ENCODE measurements at regions not wholly inside any gene's neighbourhood (a gene's known extent, or its start where the extent isn't known, plus 50 kb on each side); places are given as distances from the start of the nearest gene placed in this dataset.

DNA sequence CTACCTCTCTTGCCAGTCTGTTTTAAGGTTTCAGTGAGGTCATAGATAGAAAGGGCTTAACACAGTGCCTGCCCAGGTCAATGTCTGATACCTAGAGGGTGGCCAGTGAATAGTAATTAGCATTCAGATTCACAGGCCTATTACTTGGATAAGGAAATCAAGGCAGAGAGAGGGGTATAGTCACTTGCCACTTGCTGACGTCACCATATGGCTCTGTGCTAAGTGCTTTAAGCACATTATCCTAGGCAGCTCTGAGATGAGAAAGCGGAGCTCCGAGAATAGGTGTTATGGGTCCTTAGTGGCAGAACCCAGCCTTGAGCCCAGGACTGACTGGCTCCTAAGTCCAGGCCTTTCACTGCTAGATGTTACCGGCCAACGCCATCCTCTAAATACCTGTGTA is 51.5 kb upstream of the DAB1 start:
- no peak for DNase-seq (ENCODE audit: low read depth, low spot score)
- intact Hi-C loops (cut with micrococcal nuclease): no loop called here
- no peaks in the 10 kb centered on the region for H3K4me1 ChIP-seq (ENCODE audit: control insufficient read depth in 1 of 2, insufficient read depth in 2 of 2, low read length in 2 of 2)
- no peak overlapping the region for H3K27ac ChIP-seq (ENCODE audit: low read depth, low read length)
- no peak overlapping the region for H3K9ac ChIP-seq (ENCODE audit: low read length)
- ATAC-seq: no peak
- no peaks in the 10 kb centered on the region for H3K27me3 ChIP-seq (ENCODE audit: insufficient read depth, low read length)
- H3K36me3 ChIP-seq (ENCODE audit: control insufficient read depth in 1 of 2, insufficient read depth in 2 of 2, low read length in 2 of 2): no peaks in the 10 kb centered on the region
- no peaks in the 10 kb centered on the region for H3K9me2 ChIP-seq (ENCODE audit: insufficient read depth)
- H3K79me2 ChIP-seq (ENCODE audit: insufficient read depth, low read length): no peaks in the 10 kb centered on the region
- no peak overlapping the region for H3K4me3 ChIP-seq (replicated peaks in 1 of 2; ENCODE audit: low read depth in 1 of 2, low read length in 2 of 2)
- TF ChIP-seq ZFX (IDR thresholded peaks at IDR 0.05) (no peak), EZH2 (IDR thresholded peaks at IDR 0.05) (no peak), TCF7L2 (IDR thresholded peaks at IDR 0.05; ENCODE audit: borderline replicate concordance, extremely low read depth, insufficient read depth, insufficient read length) (no peak), CEBPB (IDR thresholded peaks at IDR 0.05; ENCODE audit: low read depth) (no peak), POLR2AphosphoS5 (IDR thresholded peaks at IDR 0.05; ENCODE audit: low read depth, low read length) (no peak), CBX3 (IDR thresholded peaks at IDR 0.05; ENCODE audit: low read depth) (no peak), JUND (IDR thresholded peaks at IDR 0.05) (no peak), ZBTB33 (IDR thresholded peaks at IDR 0.05; ENCODE audit: extremely low read depth, insufficient replicate concordance, low read length) (no peak), SRF (IDR thresholded peaks at IDR 0.05; ENCODE audit: low read depth) (no peak), POLR2A (IDR thresholded peaks at IDR 0.05; ENCODE audit: borderline replicate concordance, extremely low read depth, insufficient read depth, insufficient read length) (no peak), SIN3A (IDR thresholded peaks at IDR 0.05; ENCODE audit: low read depth) (no peak), FOSL1 (IDR thresholded peaks at IDR 0.05; ENCODE audit: low read depth) (no peak), MAX (IDR thresholded peaks at IDR 0.05) (no peak), SP1 (IDR thresholded peaks at IDR 0.05; ENCODE audit: low read depth) (no peak), ZNF274 (IDR thresholded peaks at IDR 0.05; ENCODE audit: low read depth, low read length) (no peak), EGR1 (IDR thresholded peaks at IDR 0.05; ENCODE audit: low read depth) (no peak), RAD21 (IDR thresholded peaks at IDR 0.05; ENCODE audit: low read depth) (no peak)
- TF ChIP-seq, protein P1, sequence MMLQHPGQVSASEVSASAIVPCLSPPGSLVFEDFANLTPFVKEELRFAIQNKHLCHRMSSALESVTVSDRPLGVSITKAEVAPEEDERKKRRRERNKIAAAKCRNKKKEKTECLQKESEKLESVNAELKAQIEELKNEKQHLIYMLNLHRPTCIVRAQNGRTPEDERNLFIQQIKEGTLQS (IDR thresholded peaks at IDR 0.05): no peak
- TF ChIP-seq, protein P2, sequence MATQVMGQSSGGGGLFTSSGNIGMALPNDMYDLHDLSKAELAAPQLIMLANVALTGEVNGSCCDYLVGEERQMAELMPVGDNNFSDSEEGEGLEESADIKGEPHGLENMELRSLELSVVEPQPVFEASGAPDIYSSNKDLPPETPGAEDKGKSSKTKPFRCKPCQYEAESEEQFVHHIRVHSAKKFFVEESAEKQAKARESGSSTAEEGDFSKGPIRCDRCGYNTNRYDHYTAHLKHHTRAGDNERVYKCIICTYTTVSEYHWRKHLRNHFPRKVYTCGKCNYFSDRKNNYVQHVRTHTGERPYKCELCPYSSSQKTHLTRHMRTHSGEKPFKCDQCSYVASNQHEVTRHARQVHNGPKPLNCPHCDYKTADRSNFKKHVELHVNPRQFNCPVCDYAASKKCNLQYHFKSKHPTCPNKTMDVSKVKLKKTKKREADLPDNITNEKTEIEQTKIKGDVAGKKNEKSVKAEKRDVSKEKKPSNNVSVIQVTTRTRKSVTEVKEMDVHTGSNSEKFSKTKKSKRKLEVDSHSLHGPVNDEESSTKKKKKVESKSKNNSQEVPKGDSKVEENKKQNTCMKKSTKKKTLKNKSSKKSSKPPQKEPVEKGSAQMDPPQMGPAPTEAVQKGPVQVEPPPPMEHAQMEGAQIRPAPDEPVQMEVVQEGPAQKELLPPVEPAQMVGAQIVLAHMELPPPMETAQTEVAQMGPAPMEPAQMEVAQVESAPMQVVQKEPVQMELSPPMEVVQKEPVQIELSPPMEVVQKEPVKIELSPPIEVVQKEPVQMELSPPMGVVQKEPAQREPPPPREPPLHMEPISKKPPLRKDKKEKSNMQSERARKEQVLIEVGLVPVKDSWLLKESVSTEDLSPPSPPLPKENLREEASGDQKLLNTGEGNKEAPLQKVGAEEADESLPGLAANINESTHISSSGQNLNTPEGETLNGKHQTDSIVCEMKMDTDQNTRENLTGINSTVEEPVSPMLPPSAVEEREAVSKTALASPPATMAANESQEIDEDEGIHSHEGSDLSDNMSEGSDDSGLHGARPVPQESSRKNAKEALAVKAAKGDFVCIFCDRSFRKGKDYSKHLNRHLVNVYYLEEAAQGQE (IDR thresholded peaks at IDR 0.05; ENCODE audit: low read depth): no peak
- TF ChIP-seq, protein P3, sequence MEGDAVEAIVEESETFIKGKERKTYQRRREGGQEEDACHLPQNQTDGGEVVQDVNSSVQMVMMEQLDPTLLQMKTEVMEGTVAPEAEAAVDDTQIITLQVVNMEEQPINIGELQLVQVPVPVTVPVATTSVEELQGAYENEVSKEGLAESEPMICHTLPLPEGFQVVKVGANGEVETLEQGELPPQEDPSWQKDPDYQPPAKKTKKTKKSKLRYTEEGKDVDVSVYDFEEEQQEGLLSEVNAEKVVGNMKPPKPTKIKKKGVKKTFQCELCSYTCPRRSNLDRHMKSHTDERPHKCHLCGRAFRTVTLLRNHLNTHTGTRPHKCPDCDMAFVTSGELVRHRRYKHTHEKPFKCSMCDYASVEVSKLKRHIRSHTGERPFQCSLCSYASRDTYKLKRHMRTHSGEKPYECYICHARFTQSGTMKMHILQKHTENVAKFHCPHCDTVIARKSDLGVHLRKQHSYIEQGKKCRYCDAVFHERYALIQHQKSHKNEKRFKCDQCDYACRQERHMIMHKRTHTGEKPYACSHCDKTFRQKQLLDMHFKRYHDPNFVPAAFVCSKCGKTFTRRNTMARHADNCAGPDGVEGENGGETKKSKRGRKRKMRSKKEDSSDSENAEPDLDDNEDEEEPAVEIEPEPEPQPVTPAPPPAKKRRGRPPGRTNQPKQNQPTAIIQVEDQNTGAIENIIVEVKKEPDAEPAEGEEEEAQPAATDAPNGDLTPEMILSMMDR (IDR thresholded peaks at IDR 0.05 in 2 of 3, conservative IDR thresholded peaks at IDR 0.05 in 1 of 3; ENCODE audit: borderline replicate concordance in 1 of 3, insufficient read depth in 1 of 3, low read depth in 2 of 3, low read length in 2 of 3): no peak
- no TSS peak for BruUV-seq (replicated peaks)
- ChIA-PET RAD21 (ENCODE audit: low non-redundant PET in 1 of 2, low total read pairs in 2 of 2, uncharacterized antibody in 2 of 2, unreplicated experiment in 2 of 2) (no interaction called here), CTCF (no interaction called here), POLR2A (no interaction called here)
- H3K9me3 ChIP-seq (ENCODE audit: control insufficient read depth in 1 of 2, insufficient read depth in 1 of 2, low read depth in 1 of 2, low read length in 2 of 2): no peaks in the 10 kb centered on the region
- H4K20me1 ChIP-seq (ENCODE audit: insufficient read depth): no peaks in the 10 kb centered on the region
- H2AFZ ChIP-seq (ENCODE audit: low read depth, low read length, poor library complexity, severe bottlenecking): no peak overlapping the region
- H3K4me2 ChIP-seq (ENCODE audit: low read length): no peak overlapping the region
